Cardiac septum (tissue), 1 donor: ENCODE measurements at regions not wholly inside any gene's neighbourhood (a gene's known extent, or its start where the extent isn't known, plus 50 kb on each side); places are given as distances from the start of the nearest gene placed in this dataset.
"Not testable (repeated sequence)": the region's sequence is repeated elsewhere in the genome, so short reads cannot be mapped to it uniquely, and the experiment has no call there.

ENCODE experiments used
- DNase-seq: peaks from one replicate; pipeline ENCODE4 v3.0.0-alpha.2; 2020; ENCODE audit warnings: low spot score
- intact Hi-C: fragments of 100-400 bp; cut with DNase I; formaldehyde crosslinking; loops from one replicate; pipeline ENCODE4 v1.14.0; 2022
- donor health status: DM: no; HTN: no; CAD: no.

DNA sequence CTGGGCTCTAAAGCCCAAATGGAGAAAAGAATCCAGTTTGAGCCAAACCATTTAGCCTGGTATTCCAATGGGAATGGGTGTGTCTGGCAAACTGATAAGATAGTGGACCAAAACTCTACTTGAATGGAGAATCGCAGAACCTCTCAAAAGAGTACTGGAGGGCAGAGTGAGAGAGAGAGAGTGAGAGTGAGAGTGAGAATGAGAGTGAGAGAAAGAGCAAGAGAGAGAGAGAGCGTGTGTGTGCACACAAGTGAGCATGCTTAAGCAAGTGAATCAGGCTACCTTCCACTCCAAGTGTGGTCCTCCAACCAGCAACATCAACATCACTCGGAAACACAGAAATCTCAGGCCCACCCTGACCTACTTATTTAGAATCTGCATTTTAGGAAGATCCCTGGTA, 58.8 kb downstream of the UQCRFS1 start:
- DNase-seq, result no peak
- intact Hi-C loops, result no loop called here

DNA sequence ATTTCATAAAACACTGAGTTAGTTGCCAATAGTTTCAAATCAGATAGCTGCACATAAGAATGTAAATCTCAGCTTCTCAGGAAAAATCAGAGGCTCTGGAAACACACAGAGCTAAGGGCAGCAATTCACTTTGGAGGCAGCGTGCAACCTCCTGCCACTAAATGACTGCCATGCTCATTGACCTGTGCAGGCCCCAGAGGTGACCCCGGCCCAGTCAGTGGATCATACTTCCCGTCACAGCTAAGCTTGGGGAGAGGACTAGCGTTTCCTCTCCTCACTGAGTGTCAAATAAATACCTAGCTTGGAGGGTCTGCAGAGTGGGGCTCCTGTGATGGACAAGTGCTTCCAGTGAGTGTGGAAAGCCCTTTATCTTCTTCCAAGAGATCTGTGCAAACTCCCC, 67.2 kb downstream of the UQCRFS1 start:
- intact Hi-C loops, result no loop called here

DNA sequence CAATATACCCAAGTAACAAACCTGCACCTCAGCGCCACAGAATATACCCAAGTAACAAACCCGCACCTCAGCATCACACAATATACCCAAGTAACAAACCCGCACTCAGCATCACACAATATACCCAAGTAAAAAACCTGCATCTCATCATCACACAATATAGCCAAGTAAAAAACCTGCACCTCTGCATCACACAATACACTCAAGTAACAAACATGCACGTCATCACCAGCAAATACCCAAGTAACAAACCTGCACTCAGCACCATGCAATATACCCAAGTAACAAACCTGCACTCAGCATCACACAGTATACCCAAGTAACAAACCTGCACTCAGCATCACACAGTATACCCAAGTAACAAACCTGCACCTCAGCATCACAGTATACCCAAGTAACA, 69.8 kb downstream of the UQCRFS1 start:
- intact Hi-C loops, result no loop called here

More for the DNA sequence above, 67.2 kb downstream of the UQCRFS1 start:
- DNase-seq, result no peak

DNA sequence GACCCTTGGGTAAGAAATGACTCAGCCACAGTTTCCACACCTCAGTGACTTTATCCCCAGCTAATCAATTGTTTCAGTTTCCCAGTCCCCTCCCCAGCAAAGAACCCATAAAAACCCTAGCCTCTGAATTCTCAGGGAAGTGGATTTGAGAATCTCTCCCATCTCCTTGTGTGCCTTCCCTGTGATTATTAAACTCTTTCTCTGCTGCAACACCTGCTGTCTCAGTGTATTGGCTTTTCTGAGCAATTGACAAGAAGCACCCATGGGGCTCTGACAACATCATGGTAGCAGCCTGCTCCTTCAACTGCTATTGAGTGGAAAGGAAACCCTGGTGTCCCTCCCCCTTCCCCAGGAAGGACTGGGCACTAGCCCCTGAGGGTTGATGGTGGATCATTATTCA, 73.7 kb downstream of the UQCRFS1 start:
- DNase-seq, result no peak
- intact Hi-C loops, result no loop called here

More for the DNA sequence above, 69.8 kb downstream of the UQCRFS1 start:
- DNase-seq, result no peak

DNA sequence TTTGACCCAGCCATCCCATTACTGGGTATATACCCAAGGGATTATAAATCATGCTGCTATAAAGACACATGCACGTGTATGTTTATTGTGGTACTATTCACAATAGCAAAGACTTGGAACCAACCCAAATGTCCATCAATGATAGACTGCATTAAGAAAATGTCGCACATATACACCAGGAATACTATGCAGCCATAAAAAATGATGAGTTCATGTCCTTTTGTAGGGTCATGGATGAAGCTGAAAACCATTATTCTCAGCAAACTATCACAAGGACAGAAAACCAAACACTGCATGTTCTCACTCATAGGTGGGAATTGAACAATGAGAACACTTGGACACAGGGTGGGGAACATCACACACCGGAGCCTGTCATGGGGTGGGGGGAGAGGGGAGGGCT, 74.7 kb downstream of the UQCRFS1 start:
- intact Hi-C loops, DNase-seq: not testable (repeated sequence)

DNA sequence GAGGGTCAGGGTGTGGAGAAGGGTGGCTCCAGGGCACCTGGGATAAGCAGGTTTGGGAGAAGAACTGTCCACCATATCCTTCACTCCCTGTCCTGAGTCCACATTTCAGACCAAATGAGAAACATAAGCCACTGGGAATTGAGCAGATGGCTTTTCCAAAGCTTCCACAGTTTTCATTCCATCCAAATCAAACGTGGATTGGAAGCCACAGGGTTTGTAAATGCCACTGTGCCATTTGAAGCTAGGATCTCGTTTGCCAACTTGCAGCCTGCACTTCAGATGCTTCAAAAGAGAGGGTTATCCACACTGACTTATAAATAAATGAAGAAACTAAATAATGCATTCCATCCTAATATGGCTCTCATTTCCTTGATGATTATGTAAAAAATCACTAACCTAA, 81.5 kb downstream of the UQCRFS1 start:
- no peak for DNase-seq
- intact Hi-C loops, result no loop called here

DNA sequence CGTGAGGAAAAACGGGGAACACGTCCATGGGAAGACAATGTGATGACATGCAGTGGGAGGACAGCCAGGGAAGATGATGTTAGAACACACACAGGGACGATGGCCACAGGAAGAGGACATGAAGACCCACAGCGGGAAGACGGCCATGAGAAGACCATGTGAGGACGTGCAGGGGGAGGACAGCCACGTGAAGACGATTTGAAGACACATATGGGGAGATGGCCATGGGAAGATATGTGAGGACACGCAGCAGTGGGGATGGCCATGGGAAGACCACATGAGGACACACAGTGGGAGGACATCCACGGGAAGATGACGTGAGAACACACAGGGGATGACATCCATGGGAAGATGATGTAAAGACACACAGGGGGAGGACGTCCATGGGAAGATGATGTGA, 83.8 kb downstream of the UQCRFS1 start:
- intact Hi-C loops, result no loop called here
- DNase-seq, result no peak

DNA sequence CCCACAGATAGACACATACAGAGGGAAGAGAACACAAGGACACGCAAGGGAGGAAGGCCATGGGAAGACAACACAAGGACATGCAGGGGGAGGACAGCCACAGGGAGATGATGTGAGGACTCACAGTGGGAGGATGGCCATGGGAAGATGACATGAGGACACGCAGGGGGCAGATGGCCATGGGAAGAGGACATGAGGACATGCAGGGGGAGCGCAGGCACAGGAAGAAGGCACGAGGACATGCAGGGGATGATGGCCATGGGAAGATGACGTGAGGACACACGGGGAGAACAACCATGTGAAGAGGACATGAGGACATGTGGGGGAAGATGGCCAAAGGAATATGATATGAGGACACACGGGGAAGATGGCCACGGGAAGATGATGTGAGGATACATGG, 84.7 kb downstream of the UQCRFS1 start:
- intact Hi-C loops, result no loop called here
- no peak for DNase-seq

DNA sequence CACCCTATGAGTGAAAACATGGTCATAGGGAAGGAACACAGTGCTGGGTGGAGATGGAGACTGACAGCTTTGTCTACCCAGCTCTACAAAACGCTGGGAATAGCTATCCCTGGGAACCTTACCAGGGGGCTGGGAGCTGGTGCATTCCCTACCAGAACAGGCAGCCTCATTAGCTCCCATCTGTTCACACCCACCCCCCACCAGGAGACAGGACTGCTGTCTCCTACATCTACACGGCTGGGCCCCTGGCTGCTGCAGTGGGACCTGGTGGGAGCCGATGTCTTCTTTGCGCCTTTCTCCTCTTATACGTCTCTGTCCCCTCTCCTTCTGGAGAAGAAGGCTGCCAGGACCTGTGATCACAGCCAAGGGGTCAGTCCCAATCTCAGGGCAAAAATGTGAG, 90.8 kb downstream of the UQCRFS1 start:
- intact Hi-C loops, result no loop called here
- DNase-seq, result no peak

DNA sequence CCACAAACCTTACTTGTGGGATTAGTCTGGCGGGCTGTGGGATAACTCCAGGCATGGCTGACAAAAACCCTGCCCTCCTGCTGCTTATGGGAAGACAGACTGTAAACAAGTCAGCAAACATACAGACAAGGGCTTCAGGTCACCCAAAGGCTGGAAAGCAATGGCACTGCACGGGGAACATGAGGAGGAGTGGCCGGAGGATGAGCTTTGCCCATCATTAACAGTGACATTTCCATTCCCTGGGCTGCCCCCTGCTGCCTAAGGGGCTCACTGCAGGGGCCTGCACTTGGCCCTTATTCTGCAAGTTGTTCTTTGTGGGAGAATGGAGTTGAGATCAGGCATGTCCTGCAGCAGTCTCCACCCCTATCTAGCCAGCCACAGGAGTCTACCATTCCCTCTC, 91.3 kb downstream of the UQCRFS1 start:
- intact Hi-C loops, result no loop called here
- no peak for DNase-seq

DNA sequence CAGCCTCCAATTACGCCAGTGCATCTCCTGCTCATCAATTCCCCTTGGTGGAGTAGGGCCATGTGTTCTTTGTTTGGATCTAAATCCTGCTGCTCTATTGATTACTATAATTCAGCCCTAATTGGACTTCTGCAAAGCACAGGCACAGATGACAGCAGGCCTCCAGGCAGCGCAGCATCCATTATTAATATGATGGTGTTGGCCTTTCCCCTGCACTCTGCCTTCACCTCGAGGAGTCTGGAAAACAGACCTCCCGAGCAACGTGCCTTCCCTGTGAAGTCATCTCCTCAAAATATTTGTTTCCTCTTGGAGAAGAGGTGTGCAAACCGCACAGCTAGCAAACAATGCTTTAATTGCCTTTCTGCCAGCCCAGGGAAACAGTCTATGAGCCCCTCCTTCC, 92.5 kb downstream of the UQCRFS1 start:
- intact Hi-C loops, result no loop called here
- no peak for DNase-seq

DNA sequence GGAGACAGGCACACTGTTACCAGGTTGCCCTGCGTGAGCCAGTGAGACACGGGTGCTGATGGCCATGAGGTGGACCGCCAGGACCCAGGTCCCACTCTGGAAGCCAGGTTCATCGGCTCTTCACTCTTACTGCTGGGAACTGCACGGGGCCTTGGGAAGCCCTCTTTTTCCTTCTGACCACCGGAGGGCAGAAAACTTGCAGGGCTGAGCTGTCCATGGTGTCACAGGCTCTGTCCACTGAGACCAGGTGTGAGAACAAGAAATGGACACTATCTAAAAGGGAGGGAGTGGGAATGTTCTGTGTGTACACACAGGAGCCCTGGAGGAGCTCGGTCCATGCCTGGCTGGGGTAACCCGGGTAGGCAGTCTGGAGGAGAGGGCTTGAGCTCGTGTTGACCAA, 93.4 kb downstream of the UQCRFS1 start:
- intact Hi-C loops, result no loop called here
- no peak for DNase-seq

DNA sequence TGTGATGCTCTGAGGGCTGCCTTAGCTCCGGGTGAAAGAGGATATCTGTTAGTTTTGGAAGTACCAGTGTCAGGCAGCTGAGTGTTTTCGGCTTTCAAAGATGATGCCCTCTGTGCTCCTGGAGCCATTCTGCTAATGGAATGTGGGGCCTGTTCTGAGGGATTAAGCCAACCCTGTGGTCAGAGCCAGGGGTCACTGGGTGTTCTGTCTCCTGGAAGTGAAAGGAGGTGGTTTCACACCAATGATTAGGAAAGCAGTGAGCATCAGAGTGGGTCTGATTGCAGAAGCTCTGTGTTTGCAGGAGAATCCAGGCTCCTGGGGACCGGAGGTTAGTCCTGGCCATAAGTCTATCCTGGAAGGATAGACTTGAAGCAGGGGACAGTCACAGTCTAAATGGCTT, 94.6 kb downstream of the UQCRFS1 start:
- intact Hi-C loops, result no loop called here
- no peak for DNase-seq

DNA sequence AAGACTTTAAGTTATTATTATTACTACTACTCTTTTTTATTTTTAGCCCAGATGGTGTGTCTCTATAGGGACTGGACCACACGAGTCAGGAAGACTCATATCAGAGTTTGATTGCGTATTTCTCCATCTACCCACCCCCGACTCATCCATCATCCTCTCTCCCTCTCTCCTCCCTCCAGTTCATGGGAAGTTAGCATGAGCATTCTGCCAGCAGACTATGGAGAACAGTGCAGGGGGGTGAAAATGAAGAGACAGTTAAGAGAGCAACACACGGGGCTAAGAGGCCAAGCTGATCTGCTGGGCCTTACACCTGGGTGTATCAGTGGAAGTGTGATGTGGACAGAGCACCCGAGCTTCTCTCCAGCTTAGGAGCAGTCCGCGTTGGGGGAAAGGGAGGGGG, 95.0 kb downstream of the UQCRFS1 start:
- intact Hi-C loops, result no loop called here
- no peak for DNase-seq

DNA sequence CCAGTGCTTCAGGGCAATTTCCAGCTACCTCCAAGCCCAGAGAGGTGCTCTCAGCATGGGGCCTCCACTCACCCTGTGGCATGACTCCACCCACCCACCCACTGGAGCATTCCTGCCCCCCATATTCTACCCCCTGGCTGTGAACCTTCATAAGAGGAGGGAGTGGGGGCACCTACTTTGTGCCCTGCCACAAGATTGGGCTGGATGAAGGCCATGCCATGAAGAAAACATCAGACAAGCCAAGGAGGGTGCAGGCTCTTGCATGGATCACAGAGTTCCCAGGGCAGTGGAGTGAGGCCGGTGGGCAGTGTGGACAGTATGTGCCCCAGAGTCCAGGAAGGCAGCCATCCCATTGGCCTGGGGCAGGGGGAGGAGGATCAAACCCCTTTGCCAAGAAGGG, 97.8 kb downstream of the UQCRFS1 start:
- intact Hi-C loops, result no loop called here
- DNase-seq, result no peak

DNA sequence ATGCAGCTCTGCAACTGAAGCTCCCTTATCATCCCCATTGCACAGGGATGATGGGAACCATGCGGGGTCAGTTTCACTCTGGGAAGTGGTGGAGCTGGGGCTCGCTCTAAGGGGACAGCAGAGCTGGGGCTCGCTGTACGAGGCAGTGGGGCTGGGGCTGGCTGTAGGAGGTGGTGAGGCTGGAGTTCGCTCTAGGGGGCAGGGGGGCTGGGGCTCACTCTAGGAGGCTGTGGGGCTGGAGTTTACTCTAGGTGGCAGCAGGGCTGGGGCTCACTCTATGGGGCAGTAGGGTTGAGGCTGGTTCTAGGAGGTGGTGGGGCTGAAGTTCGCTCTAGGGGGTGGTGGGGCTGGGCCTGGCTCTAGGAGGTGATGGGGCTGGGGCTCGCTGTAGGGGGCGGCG, 99.1 kb downstream of the UQCRFS1 start:
- no peak for DNase-seq
- intact Hi-C loops, result no loop called here

DNA sequence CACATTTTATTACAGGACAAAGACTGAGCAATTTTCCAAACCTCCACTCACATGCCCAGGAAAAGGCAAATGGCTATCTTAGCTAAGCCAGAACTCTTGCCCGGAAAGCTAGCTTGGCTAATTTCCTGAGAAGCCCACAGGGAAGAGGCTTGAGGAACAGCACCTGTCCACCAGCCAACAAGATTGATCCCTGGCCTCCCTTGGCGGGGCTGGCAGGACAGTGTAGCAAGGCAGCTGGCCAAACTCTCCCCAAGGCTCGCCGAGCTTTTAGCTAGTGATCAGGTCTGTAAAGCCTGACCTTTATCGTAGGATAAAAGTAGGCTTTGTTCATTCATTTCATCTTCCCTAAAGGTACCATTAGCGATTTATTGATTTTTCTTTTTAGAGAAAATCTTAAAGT, 101.4 kb downstream of the UQCRFS1 start:
- intact Hi-C loops, result no loop called here
- no peak for DNase-seq

DNA sequence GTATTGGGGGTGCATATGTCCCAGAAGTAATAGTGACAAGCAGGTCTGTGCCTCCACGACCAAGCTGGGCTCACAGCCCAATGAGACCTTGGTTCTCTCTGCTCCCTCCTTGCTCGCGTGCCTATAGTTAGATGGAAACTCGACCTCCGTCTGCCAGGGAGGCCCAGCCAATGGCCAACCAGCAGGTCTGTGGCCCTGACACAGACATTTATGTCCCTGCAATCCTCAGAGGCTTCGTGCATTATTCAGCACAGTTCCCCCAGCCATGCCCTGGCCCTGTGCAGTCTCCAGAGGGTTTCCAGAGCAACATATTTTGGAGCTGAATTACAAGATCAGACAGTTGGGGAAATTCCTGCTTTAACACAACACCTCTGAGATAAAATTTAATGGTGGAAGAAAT, 105.1 kb downstream of the UQCRFS1 start:
- intact Hi-C loops, result no loop called here
- DNase-seq, result no peak

DNA sequence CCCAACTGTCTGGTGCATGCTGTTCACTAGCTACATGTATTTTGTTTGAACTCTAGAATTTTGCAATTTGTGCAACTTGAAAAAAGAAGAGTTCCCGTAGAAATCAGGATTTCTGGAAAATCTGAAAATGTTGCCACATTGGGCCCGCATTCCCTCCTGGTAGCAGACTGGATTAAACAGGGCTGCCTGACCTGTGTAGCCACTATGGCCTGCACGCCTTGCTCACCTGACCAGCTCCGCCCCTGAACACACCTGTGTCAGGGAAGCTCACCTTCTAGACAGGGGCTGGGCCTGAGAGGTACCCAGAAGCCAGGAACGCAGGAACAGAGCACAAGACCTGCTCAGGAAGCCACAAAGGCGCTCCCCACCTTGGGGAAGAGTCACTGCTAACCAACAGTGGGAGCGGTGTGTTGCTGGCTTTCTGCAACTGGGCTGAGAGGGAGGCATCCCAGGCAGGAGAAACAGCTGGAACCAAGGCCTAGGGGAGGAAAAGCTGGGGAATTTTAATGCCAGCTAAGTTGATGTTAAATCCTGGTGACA, 106.5 kb downstream of the UQCRFS1 start:
- intact Hi-C loops, result no loop called here
- DNase-seq, result no peak

DNA sequence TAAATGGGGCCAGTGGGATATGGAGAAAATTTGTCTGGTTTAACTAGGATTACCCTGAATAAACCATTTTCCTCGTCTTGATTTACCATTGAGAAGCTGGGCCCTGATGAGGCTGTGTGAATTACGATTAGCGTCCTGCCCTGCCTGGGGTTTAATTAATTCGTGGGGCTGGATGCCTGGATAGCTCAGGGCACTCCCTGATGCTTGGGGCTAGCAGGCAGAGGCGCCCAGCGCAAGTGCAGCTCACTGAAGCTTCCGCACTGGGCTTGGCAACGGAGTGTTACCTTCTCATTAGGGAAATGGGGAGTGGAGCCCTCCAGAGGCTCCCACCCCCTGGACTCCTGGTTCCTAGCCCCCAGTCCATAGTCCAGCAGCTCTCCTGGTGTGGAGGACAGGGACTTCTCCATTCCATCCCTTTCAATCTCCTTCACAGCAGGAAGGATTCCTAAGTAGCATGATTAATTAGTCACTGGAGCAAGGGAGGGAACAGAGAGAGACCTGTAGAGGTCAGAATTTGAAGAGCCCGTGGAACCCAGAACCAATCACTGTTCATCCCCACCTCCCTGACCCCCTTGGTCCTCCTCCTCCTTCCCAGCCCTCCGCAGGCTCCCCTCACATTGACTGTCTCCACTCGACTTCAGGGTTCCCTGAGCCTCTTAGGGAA, 107.2 kb downstream of the UQCRFS1 start:
- intact Hi-C loops, result no loop called here
- DNase-seq, result no peak

DNA sequence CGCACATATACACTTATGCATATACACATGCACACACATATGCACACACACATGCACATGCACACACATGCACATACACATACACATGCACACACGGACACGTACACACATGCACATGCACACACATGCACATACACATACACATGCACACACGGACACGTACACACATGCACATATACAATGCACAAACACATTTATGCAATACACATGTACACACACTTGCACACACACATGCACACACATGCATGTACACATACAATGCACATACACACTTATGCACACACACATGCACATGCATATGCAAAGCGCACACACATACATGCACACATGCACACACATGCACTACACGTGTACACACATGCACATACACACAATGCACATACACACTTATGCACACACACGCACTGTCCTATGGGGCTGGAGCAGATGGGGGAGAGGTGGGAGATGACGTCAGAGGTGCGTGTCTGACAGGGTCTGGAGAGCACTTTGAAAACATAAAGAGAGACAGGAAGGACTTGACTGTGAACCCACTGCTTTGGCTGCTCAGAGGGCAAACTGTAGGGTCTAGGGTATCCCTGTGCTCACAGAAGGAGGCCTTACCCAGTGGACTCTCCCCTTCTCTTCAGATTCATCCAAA, 108.2 kb downstream of the UQCRFS1 start:
- intact Hi-C loops, result no loop called here
- no peak for DNase-seq
